Kidney (tissue), 13 donors: ENCODE measurements at regions not wholly inside any gene's neighbourhood (a gene's known extent, or its start where the extent isn't known, plus 50 kb on each side); places are given as distances from the start of the nearest gene placed in this dataset.

Experiments used
- DNase-seq, 5 donors: peaks; one replicate each; pipeline ENCODE4 v3.0.0-alpha.2; 2013 to 2020
- FAIRE-seq: peaks from 2 replicates; lab custom pipeline; 2012; peaks lifted over from hg19 to GRCh38; lab: Jason Lieb, UNC
- H3K27ac ChIP-seq, 2 donors: one replicate each; pipeline ENCODE4 v1.7.0; 2013; ENCODE audit warnings: low read depth in 2 of 2, low read length in 2 of 2, inconsistent platforms in 1 of 2
- H3K27me3 ChIP-seq: one replicate; pipeline ENCODE4 v1.7.1; 2013; ENCODE audit warnings: low read length, inconsistent platforms; ENCODE audit not compliant: control insufficient read depth, insufficient read depth
- H3K36me3 ChIP-seq, 3 donors: one replicate each; pipeline versions ENCODE4 v1.7.0 to v1.7.1; 2013; ENCODE audit warnings: low read length in 3 of 3, control low read depth in 1 of 3, inconsistent platforms in 1 of 3; ENCODE audit not compliant: insufficient read depth in 3 of 3, control insufficient read depth in 2 of 3
- H3K4me1 ChIP-seq, 3 donors: one replicate each; pipeline versions ENCODE4 v1.7.0 to v1.7.1; 2013; ENCODE audit warnings: low read length in 3 of 3, inconsistent platforms in 1 of 3, low read depth in 1 of 3; ENCODE audit not compliant: control insufficient read depth in 2 of 3, insufficient read depth in 2 of 3
- H3K4me3 ChIP-seq, 3 donors: one replicate each; pipeline versions ENCODE4 v1.7.0 to v1.8.1; 2013; ENCODE audit warnings: low read length in 3 of 3, control low read depth in 1 of 3, inconsistent platforms in 1 of 3
- H3K9ac ChIP-seq, 3 donors: one replicate each; pipeline versions ENCODE4 v1.7.0 to v1.7.1; 2013; ENCODE audit warnings: low read length in 3 of 3, control low read depth in 1 of 3, inconsistent platforms in 1 of 3
- H3K9me3 ChIP-seq, 3 donors: one replicate each; pipeline versions ENCODE4 v1.7.0 to v1.7.1; 2013; ENCODE audit warnings: low read length in 3 of 3, control low read depth in 1 of 3, inconsistent platforms in 1 of 3; ENCODE audit not compliant: control insufficient read depth in 2 of 3, insufficient read depth in 1 of 3
- CTCF ChIP-seq: IDR thresholded peaks from 3 replicates; pipeline ENCODE4 v1.5.1; 2012; ENCODE audit warnings: mild to moderate bottlenecking, moderate library complexity, borderline replicate concordance; ENCODE audit not compliant: insufficient read depth; ENCODE audit errors: extremely low read depth
- intact Hi-C: fragments of 100-400 bp; cut with DNase I; formaldehyde crosslinking; loops from one replicate; pipeline ENCODE4 v1.11.1; 2022
- donor health status: control.
- donor health status: control.
- donor health status: control.
- donor health status: control.
- donor health status: control.
- donor health status: DM: yes; HTN: yes; CAD: no.
- donor health status: Normal renal cell carcinoma (clear cell type).

- H3K27me3 ChIP-seq: no peaks in the 10 kb centered on the region
- no peak overlapping the region for H3K4me3 ChIP-seq
- DNase-seq: no peak
- H3K9me3 ChIP-seq: no peaks in the 10 kb centered on the region
- H3K27ac ChIP-seq: no peak overlapping the region
- FAIRE-seq: no peak
- intact Hi-C loops: no loop called here
- no peaks in the 10 kb centered on the region for H3K36me3 ChIP-seq
- TF ChIP-seq CTCF: no peak
- H3K4me1 ChIP-seq: no peaks in the 10 kb centered on the region
- H3K9ac ChIP-seq: no peak overlapping the region
These were observed 307.2 kb downstream of the HIVEP2 start for GRCh38 chr6:142637624-142638351.

GRCh38 chr6:142642651-142643050 is 302.3 kb downstream of the HIVEP2 start:
- no peak for DNase-seq
- Histone ChIP-seq H3K9ac (no peak overlapping the region), H3K9me3 (no peaks in the 10 kb centered on the region), H3K4me1 (no peaks in the 10 kb centered on the region), H3K27ac (no peak overlapping the region), H3K36me3 (no peaks in the 10 kb centered on the region), H3K27me3 (no peaks in the 10 kb centered on the region), H3K4me3 (no peak overlapping the region)
- intact Hi-C loops: no loop called here
- FAIRE-seq: no peak
- no peak for TF ChIP-seq CTCF

GRCh38 chr6:142644866-142645265 is 300.1 kb downstream of the HIVEP2 start:
- no peak overlapping the region for H3K27ac ChIP-seq
- intact Hi-C loops: no loop called here
- no peaks in the 10 kb centered on the region for H3K4me1 ChIP-seq
- H3K27me3 ChIP-seq: no peaks in the 10 kb centered on the region
- no peaks in the 10 kb centered on the region for H3K9me3 ChIP-seq
- DNase-seq (no peak), FAIRE-seq (no peak)
- no peak overlapping the region for H3K9ac ChIP-seq
- TF ChIP-seq CTCF: no peak
- H3K4me3 ChIP-seq: no peak overlapping the region
- no peaks in the 10 kb centered on the region for H3K36me3 ChIP-seq

GRCh38 chr6:142645663-142646062 is 299.3 kb downstream of the HIVEP2 start:
- Histone ChIP-seq H3K4me1 (no peaks in the 10 kb centered on the region), H3K9ac (no peak overlapping the region), H3K36me3 (no peaks in the 10 kb centered on the region), H3K27me3 (no peaks in the 10 kb centered on the region), H3K27ac (no peak overlapping the region), H3K9me3 (no peaks in the 10 kb centered on the region), H3K4me3 (no peak overlapping the region)
- no peak for FAIRE-seq
- no peak for TF ChIP-seq CTCF
- intact Hi-C loops: no loop called here
- DNase-seq: no peak
